NCI-H1105 (cell line): ENCODE measurements at regions not wholly inside any gene's neighbourhood (a gene's known extent, or its start where the extent isn't known, plus 50 kb on each side); places are given as distances from the start of the nearest gene placed in this dataset.
"Not testable (repeated sequence)": the region's sequence is repeated elsewhere in the genome, so short reads cannot be mapped to it uniquely, and the experiment has no call there.

Experiments
- DNase-seq: peaks from one replicate; lab custom pipeline; 2025; lab: John Stamatoyannopoulos, UW

DNA sequence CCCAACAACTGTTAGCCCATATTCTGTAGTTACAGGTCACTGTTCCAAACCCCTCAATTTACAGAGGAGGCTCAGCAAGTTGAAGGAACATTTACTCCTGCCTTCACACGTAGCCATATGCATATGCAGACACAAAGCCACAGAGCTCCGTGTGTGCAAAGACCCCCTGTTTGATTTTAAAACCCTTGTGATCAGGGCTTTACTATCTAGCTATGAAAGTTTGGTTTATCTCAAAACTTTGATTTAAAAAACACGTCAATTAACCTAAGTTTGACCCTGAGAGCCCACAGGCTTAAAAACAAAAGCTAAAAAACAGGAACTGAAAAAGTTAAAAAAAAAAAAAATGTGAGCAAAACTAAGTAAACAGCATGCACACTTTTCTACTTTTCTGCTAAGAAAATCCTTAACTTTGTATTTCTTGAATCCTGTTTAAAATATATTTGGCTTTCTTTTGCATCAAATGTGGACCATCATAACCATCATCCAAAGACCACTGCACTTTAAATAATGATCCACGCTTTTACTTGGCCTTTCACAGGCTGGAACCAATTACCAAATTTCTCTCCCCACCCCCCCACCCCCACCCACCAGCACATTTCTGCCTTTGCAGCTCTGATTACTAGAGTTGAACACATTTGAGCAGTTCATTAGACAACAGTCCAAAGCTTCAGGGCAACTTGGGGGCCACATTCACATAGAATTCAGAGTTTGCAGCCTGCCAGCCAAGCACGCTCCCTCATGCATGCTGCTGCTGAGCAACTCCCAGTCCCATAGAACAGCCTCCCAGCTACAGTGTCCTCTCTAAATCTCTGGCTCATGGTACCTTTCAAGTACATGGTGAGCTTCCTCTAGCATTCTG lies 128.8 kb upstream of the MAP3K1 start:
- DNase-seq: no peak

DNA sequence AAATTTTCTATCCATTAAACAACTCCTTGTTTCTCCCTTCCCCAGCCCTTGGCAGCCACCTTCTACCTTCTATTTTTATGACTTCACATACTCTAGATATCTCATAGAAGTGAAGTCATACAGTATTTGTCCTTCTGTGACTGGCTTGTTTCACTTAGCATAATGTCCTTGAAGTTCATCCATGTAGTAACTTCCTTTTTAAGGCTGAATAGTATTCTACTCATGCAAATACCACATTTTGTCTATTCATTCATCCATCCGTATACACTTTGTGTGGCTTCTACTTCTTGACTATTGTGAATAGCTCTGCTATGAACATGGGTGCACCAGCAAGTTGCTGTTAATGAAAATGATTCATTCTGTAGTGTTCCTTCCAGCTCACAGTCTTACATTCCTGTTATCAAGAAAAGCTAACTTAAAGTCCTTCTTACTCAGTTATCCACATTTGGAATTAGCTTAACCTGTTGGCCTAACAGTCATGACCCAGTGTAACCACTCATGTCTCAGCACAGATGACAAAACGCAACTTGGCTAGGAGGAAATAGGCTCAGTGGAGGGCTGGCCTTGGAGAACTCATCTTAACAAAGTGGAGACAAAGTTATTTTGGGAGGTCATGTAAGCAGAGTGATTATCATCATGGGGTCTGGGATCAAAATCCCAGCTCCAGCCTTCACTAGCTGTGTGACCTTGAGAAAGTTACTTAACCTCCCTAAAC lies 129.7 kb upstream of the MAP3K1 start:
- DNase-seq: no peak

DNA sequence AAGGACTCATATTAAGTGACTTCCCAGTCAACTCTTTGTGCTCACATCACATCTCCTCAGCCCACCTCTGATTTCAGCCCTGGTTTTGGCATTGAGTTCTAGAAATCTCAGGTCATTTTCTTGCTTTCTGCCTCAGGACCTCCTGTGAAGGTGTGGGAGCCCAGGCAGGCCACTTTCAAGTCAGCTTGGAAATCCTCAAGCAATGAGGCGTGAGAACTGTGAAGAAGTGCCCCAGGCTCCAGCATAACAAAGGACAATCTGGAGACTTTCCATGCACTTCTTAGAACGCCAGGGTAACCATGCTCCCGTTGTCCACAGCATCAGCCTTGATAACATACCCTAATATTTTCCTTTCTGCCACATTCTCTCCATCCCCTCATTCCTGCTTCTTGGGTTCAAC lies 131.2 kb upstream of the MAP3K1 start:
- no peak for DNase-seq

DNA sequence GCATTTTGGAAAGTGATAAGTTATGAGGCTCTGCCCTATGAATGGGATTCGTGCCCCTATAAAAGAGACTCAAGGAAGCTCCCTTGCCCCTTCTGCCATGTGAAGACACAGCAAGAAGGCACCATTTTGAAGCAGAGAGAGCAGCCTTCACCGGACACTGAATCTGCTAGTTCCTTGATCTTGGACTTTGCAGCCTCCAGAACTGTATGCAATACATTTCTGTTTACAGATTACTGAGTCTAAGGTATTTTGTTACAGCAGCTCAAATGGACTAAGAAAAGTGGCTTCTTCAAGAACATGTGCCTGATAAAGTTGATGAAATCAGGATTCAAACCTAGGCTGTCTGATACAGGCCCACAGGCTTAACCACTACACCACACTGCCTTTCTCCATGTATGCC lies 131.6 kb upstream of the MAP3K1 start:
- no peak for DNase-seq

DNA sequence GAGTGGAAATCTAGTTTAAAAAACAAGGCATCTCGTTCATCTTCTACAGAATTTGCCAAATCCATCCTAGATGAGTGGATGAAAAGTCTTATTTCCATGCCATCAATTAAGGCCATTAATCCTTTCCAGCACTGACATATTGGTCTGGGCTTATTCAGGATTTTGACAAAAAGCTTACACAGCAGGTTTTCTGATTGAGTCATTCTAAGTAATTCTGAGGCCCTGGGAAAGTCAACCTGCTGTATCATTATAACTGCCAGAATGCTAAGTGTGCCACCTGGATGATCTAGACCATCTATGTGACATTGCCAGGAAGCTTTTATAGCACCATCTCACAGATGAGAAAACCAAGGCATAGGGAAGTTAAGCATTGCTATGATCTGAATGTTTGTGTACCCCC lies 132.1 kb upstream of the MAP3K1 start:
- no peak for DNase-seq

DNA sequence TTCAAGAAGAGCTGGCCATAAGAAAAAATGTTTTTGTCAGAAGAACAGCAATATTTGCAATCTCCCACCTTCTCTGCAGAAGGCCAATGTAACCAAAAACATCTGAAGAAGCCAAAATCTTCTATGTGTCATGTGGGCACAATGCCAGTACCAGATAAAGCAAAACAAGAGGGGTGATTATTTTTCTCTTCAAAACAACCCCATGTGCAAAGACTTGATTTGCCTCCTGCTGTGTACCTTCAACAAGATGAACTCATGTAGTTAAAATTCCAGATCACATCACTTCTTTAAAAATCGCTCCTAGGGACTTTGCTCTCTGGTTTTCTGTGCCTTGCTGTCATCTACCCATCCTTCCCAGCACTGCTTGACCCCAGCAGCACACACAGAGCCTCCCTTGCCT lies 134.0 kb upstream of the MAP3K1 start:
- DNase-seq: no peak

DNA sequence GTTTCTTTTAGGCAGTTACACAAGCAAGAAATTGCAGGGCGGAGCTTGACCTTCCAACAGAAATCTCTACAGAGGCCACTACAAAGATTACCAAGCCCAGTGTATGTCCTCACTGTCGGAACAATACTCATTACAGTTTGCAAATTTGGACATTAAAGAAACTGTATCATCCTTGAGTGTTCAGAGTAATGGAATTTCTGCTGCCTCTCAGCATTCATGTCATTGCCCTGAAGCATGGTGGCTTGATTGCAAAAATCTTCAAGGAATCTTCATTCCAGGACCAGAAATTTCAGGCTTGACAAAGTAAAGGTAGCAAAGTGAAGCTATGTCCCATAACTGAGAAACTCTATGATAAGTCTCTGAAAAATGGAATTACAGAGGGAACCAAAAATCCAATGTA lies 134.6 kb upstream of the MAP3K1 start:
- DNase-seq: no peak

DNA sequence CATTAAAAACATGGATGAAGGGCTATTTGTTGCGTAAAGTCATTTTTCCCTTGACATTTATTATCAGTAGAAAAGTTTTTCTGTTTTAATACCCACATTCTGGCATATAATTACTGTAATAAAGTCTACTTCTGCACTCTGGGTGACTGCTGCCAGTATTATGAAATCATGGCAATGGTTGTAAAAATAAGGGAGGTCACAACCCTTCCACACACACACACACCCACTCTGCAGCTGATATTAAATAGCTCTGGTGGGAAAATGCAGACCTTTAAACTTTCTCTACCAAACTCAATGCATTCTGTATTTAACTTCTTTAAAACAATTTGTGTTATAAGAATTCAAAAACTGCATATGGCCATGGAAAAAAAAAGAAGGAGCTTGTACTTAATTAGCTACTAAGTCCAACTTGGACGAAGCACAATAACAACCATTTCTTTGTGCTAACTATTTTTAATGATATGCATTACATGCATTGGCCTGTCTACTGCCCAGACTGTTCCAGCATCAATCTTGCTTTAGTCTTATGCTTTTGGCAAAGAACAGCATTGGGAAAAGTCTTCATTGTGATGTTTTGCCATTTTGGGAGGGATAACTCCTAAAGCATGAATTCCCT lies 137.6 kb upstream of the MAP3K1 start:
- no peak for DNase-seq

DNA sequence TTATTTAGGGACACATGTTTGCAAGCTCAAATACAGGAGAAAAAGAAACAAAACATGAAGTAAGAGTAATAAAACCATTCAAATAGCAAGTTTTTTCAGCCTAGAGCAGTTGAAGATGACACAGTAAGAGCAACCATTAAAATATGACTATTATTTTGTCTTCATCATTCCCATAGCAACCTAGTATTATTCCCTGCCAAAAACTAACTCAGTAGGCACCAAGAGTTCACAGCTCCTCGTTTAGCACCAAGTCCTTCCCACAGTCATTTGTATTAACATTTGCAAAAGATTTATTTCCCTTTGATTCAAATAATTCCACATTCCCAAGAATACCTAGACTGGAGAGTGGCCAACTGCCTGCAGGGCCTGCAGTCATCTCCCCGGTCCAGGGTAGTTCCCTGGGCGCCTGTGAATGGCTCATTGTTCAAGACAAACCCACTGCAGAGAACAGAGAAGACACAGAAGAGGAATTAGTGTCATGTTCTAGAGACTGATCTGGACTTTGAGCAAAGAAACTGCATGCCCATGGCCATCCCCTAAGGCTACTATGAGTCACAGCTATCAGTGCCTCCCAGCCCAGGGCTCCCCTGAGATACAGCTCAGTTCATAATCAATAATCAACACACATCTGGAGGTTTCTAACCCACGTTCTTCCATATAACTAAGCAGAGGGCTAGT lies 139.1 kb upstream of the MAP3K1 start:
- no peak for DNase-seq

DNA sequence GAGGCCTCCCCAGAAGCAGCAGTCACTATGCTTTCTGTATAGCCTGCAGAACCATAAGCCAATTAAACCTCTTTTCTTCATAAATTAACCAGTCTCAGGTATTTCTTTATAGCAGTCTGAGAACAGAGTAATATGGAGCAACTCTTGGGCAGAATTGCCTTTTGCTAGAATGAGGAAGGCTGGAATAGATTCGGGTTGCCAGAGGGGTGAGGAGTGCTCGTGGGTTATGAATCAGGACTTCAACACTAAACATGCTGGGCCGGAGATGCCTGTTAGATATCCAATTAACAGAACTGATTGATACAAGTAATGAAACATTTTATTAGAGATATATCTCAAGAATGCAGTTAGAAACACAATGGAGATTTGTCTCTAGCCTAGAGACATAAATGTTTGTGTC lies 140.9 kb upstream of the MAP3K1 start:
- no peak for DNase-seq

DNA sequence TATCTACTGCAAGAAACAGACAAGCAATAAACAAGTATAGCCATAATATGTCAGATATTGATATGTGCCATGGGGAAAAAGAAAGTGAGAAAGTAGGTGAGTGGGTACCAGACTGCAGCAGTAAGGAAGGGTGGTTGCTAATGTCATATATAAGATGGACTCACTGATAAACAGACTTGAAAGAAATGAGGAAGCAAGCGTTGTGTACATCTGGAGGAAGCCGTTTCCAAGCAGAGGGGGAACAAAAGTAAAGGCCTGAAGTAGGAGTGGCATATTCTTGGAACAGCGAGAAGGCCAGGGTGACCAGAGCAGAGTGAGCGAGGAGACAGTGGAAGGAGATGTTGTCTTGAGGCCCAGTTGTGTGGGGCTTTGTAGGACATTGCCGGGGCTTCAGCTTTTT lies 142.2 kb upstream of the MAP3K1 start:
- DNase-seq: no peak

DNA sequence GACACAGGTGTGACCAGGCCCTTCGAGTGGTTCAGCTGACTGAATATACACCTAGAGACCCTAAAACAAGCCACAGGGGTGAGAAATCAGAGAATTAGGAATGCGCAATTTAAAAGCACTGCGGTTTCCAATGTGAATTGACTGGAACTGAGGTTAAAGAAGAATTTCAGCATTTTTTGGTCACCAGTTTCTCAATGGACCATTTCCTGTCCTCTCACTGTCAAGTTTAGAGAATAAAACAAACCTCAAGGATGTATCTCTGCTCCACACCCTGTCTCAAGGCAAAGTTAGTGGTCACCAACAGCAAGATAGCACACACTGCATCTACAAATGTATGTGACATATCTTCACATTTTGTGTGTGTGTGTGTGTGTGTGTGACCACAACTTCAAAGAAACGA lies 143.8 kb upstream of the MAP3K1 start:
- no peak for DNase-seq

DNA sequence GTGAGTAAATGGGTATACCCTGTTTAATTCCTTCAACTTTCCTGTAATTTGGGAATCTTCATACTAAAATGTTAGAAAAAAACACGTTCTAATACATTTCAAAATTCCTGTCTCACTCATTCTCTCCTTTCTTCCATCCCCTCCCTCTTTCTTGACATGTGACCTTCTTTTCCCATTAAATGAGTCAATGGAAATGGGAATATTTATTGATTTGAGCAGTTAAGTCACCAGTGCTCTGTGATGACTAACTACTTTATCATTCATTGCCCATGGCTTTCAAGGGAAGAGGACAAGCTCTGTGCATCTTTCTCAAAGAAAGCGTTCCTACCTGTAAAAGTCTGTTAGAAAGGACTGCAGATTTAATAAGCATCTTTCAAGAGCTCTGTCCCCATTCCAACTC lies 144.4 kb upstream of the MAP3K1 start:
- DNase-seq: no peak

DNA sequence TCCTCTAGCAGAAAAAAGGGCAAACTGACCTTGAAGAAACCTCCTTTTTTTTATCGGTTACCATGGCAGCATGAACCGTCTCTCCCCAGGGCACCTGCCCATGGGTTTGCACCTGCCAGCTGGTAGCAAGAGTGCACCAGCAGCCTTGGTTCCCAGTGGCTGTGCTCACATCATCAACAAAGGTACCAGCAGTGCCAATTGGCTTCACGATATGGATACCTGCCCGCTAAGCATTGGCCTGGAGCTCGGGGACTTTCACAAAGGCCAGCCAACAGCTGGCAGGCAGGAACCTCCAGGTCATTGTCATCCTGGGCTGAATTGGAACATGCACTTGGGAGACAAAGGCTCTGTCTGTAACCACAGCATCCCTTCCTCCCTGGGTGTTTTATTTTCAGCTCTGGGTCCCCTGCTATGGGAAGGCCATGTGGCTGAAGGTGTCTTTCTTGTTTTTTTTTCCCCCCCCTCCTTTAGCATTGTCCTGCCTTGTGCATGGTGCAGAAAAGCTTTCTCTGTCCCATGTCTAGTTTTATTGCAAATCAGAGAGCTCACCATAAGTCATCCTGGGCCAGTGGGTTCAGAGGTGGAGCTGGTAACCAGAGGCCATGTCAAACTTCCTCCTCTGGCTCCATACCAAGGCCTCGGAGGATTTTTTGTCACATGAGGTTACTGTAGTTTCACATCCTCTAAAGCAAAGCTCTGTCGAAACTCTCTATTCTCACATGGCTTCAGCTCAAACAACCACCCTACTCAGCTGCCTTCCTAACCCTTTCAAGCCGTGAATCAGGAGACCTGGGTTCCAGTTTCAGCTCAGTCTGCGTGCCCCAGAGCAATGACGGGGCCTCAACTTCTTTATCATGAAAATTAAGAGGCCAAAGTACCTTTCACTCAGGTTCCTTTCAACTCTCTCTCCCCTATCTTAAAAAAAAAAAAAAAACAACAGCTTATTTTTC lies 145.5 kb upstream of the MAP3K1 start:
- peak; percentile 69 for DNase-seq

DNA sequence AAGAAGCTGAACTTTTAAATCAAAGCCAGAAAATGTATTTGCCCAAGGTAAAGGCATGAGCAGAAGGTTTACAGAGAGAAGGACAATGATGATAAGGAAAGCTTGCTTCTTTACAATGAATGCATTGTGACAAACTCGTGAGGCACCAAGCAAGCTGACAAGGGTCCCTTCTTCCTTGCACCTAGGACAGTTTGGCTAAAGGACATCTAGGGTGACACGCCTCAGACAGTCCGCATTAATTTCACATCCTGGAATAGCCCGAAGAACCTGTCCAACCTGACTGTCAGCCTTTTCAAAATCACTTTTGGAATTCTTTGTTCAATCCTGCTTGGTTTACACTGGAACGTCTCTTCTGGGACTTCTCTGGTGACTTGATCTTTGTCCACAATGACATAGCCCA lies 146.4 kb upstream of the MAP3K1 start:
- DNase-seq: no peak

DNA sequence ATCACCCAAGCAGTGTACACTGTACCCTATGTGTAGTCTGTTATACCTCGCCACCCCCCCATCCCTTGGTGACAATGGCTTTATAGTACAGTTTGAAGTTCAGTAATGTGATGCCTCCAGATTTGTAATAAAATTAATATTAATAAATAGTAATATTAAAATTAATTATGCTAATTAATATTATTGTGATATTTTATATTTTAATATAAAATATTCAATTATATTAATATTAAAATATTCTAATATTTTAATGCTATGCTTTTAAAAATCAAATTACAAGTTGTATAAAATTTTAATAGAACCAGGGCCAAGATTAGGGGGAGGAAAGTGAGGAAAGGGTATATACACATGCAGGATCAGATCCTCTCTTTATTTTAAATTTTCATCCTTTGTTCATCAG lies 147.7 kb upstream of the MAP3K1 start:
- DNase-seq: no peak

DNA sequence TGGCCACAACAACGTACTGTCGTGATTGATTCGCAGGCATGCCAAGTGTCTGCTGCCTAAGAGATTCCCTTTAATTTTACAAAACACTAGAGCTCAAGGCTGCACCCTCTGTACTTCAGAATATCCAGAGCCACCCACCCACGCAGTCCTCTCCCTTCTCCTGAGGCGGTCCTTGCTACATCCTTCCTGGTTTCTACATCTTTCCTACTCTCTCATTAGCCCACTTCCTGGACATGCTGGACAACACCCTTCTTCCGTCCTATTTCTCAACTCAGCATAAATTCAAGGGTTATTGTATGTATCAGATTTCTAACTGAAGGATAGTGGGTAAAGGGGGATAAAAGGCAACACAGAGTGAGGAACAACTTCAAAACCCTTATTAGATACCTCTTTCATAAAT lies 148.4 kb upstream of the MAP3K1 start:
- DNase-seq: no peak

DNA sequence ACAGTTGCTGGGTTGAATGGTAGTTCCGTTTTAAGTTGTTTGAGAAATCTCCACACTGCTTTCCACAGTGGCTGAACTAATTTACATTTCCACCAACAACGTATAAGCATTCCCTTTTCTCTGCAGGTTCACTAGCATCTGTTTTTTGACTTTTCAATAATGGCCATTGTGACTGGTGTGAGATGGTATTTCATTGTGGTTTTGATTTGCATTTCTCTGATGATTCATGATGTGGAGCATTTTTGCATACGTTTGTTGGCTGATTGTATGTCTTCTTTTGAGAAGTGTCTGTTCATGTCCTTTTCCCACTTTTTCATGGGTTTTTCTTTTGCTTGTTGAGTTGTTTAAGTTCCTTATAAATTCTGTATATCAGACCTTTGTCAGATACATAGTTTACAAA lies 150.2 kb upstream of the MAP3K1 start:
- not testable (repeated sequence) for DNase-seq

DNA sequence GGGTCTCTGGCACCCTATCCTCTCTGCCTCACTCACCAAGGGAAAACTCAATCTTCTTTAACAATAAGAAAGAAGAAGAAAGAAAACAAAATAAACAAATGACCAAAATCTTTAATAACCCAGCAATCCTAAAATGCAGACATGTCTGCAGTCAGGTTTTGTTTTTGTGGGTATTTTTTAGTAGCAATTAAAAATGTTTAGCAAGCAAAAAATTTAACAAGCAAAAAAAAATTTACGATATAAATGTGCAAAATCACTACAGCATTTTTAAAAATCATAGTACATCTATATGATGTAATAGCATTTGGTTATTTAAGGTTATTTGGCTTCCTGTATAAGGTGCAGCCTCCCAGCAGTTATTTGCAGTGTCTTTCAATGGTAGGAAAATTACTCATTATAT lies 151.3 kb upstream of the MAP3K1 start:
- no peak for DNase-seq

DNA sequence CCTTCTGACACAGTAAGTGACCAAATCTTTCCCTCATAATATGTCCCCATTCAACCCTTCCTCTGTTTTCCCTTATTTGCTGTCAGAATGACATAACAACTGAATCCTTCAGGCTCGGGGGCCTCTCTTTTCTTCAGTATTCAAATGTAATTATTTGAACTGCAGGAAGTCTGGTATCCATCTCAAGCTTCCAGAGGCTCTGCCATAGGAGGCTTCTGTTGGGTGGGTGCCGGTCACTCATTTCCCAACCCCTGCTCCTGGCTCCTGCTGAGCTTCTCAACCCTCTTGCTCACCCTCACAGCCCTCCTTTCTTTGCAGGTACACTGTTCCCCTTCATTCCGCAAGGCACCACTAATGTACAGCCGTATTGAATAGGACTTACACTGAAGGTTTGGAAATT lies 151.8 kb upstream of the MAP3K1 start:
- DNase-seq: no peak

DNA sequence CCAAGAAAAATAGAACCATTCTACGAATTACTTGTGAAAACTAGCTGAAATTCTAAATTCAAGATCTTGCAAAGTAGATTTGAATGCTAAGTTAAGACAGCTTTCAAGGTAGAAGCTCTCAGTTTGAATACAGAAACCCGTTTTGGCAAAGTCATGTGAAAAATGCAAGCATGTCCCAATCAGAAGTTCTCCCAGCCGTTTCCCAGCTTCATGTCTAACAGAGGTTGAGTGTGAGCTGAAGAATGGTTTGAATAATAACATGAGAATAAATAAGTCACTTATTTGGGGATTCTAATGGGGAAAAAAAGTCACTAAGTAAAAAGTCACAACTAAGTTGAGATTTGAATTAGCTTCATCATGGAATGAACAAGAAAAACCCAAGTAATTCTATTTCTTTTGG lies 152.5 kb upstream of the MAP3K1 start:
- no peak for DNase-seq

DNA sequence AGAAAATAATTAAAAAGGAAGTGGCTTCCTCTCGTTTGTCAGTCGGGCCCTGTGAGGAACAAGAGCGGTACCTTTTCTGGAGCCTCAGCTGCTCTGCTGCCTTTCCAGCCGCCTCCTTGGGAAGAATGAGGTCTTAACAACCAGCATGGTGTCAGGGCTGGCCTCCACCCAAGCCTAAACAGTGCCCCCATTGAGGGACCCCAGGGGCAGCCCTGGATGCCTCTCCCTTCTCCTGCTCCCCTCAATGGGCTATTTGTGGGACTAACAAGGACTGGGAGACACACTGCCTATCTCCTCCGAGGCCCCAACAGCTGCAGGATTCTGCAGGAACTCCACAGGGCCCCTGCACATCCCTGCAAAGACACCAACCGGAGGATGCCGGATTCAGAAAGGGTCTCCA lies 155.4 kb upstream of the MAP3K1 start:
- no peak for DNase-seq
